ENCODE measurements at regions not wholly inside any gene's neighbourhood (a gene's known extent, or its start where the extent isn't known, plus 50 kb on each side); places are given as distances from the start of the nearest gene placed in this dataset.
"Not testable (repeated sequence)": the region's sequence is repeated elsewhere in the genome, so short reads cannot be mapped to it uniquely, and the experiment has no call there.

- no peak for ATAC-seq
- no peak for DNase-seq
- Mint-ChIP-seq H3K27ac (no peak overlapping the region), H3K4me3 (no peak overlapping the region), H3K9me3 (no peaks in the 10 kb centered on the region), H3K4me1 (no peaks in the 10 kb centered on the region), H3K36me3 (ENCODE audit: low read depth) (no peaks in the 10 kb centered on the region), H3K27me3 (no peaks in the 10 kb centered on the region)
Measured at GRCh38 chr6:112439010-112439409, 91.9 kb downstream of the RFPL4B start.

- no peaks in the 10 kb centered on the region for H3K4me1 Mint-ChIP-seq
- DNase-seq (no peak), ATAC-seq (no peak)
- no peaks in the 10 kb centered on the region for H3K36me3 Mint-ChIP-seq (ENCODE audit: low read depth)
- H3K27ac Mint-ChIP-seq = no peak overlapping the region
- H3K27me3 Mint-ChIP-seq = no peaks in the 10 kb centered on the region
- H3K4me3 Mint-ChIP-seq = no peak overlapping the region
- no peaks in the 10 kb centered on the region for H3K9me3 Mint-ChIP-seq
Measured at GRCh38 chr6:112439432-112439831, 92.3 kb downstream of the RFPL4B start.

GRCh38 chr6:112441607-112442006 is 94.5 kb downstream of the RFPL4B start:
- H3K27ac Mint-ChIP-seq = no peak overlapping the region
- H3K4me1 Mint-ChIP-seq = no peaks in the 10 kb centered on the region
- H3K36me3 Mint-ChIP-seq (ENCODE audit: low read depth) = no peaks in the 10 kb centered on the region
- DNase-seq (no peak), ATAC-seq (no peak)
- no peaks in the 10 kb centered on the region for H3K9me3 Mint-ChIP-seq
- H3K4me3 Mint-ChIP-seq = no peak overlapping the region
- H3K27me3 Mint-ChIP-seq = peaks cover under 1% of the 10 kb centered on the region

- no peak for DNase-seq
- Mint-ChIP-seq H3K36me3 (ENCODE audit: low read depth) (no peaks in the 10 kb centered on the region), H3K27me3 (peaks cover 3% of the 10 kb centered on the region), H3K9me3 (no peaks in the 10 kb centered on the region), H3K27ac (no peak overlapping the region), H3K4me3 (no peak overlapping the region), H3K4me1 (no peaks in the 10 kb centered on the region)
- ATAC-seq = no peak
Measured at GRCh38 chr6:112443179-112444065, 96.3 kb downstream of the RFPL4B start.

- H3K4me3 Mint-ChIP-seq; H3K36me3 Mint-ChIP-seq (ENCODE audit: low read depth); ATAC-seq; H3K27me3 Mint-ChIP-seq; H3K27ac Mint-ChIP-seq; H3K9me3 Mint-ChIP-seq; H3K4me1 Mint-ChIP-seq; DNase-seq: not testable (repeated sequence)
Measured at GRCh38 chr6:112448786-112449185, 101.7 kb downstream of the RFPL4B start.

GRCh38 chr6:112450663-112451062 is 103.5 kb downstream of the RFPL4B start:
- H3K36me3 Mint-ChIP-seq (ENCODE audit: low read depth) = no peaks in the 10 kb centered on the region
- no peak overlapping the region for H3K4me3 Mint-ChIP-seq
- H3K27me3 Mint-ChIP-seq = peaks cover 4% of the 10 kb centered on the region
- no peak for DNase-seq
- H3K4me1 Mint-ChIP-seq = no peaks in the 10 kb centered on the region
- H3K27ac Mint-ChIP-seq = no peak overlapping the region
- H3K9me3 Mint-ChIP-seq = no peaks in the 10 kb centered on the region
- ATAC-seq = no peak

GRCh38 chr6:112457886-112458285 is 110.8 kb downstream of the RFPL4B start:
- ATAC-seq (no peak), DNase-seq (no peak)
- Mint-ChIP-seq H3K27ac (no peak overlapping the region), H3K27me3 (no peaks in the 10 kb centered on the region), H3K4me3 (no peak overlapping the region), H3K9me3 (no peaks in the 10 kb centered on the region), H3K36me3 (ENCODE audit: low read depth) (no peaks in the 10 kb centered on the region), H3K4me1 (no peaks in the 10 kb centered on the region)

GRCh38 chr6:112459758-112460304 is 112.7 kb downstream of the RFPL4B start:
- H3K27ac Mint-ChIP-seq = no peak overlapping the region
- no peaks in the 10 kb centered on the region for H3K4me1 Mint-ChIP-seq
- no peak overlapping the region for H3K4me3 Mint-ChIP-seq
- DNase-seq (no peak), ATAC-seq (no peak)
- H3K36me3 Mint-ChIP-seq (ENCODE audit: low read depth) = no peaks in the 10 kb centered on the region
- H3K9me3 Mint-ChIP-seq = no peaks in the 10 kb centered on the region
- no peaks in the 10 kb centered on the region for H3K27me3 Mint-ChIP-seq

- DNase-seq (no peak), ATAC-seq (no peak)
- H3K27ac Mint-ChIP-seq = no peak overlapping the region
- no peaks in the 10 kb centered on the region for H3K36me3 Mint-ChIP-seq (ENCODE audit: low read depth)
- no peaks in the 10 kb centered on the region for H3K9me3 Mint-ChIP-seq
- H3K27me3 Mint-ChIP-seq = no peaks in the 10 kb centered on the region
- H3K4me1 Mint-ChIP-seq = no peaks in the 10 kb centered on the region
- no peak overlapping the region for H3K4me3 Mint-ChIP-seq
Measured at GRCh38 chr6:112464901-112465665, 118.0 kb downstream of the RFPL4B start.

GRCh38 chr6:112466373-112467151 is 119.4 kb downstream of the RFPL4B start:
- ATAC-seq (no peak), DNase-seq (no peak)
- Mint-ChIP-seq H3K9me3 (no peaks in the 10 kb centered on the region), H3K36me3 (ENCODE audit: low read depth) (no peaks in the 10 kb centered on the region), H3K4me1 (no peaks in the 10 kb centered on the region), H3K27ac (no peak overlapping the region), H3K4me3 (no peak overlapping the region), H3K27me3 (no peaks in the 10 kb centered on the region)

- Mint-ChIP-seq H3K4me3 (no peak overlapping the region), H3K27me3 (no peaks in the 10 kb centered on the region)
- DNase-seq = no peak
Measured at GRCh38 chr6:112468359-112468758, 121.2 kb downstream of the RFPL4B start.

GRCh38 chr6:112469306-112469705 is 122.2 kb downstream of the RFPL4B start:
- no peak overlapping the region for H3K27ac Mint-ChIP-seq
- no peaks in the 10 kb centered on the region for H3K4me1 Mint-ChIP-seq
- DNase-seq = no peak
- no peak overlapping the region for H3K4me3 Mint-ChIP-seq
- H3K36me3 Mint-ChIP-seq (ENCODE audit: low read depth) = no peaks in the 10 kb centered on the region
- H3K27me3 Mint-ChIP-seq = no peaks in the 10 kb centered on the region
- H3K9me3 Mint-ChIP-seq = no peaks in the 10 kb centered on the region
- no peak for ATAC-seq

More at GRCh38 chr6:112468359-112468758, 121.2 kb downstream of the RFPL4B start:
- Mint-ChIP-seq H3K4me1 (no peaks in the 10 kb centered on the region), H3K9me3 (no peaks in the 10 kb centered on the region), H3K27ac (no peak overlapping the region), H3K36me3 (ENCODE audit: low read depth) (no peaks in the 10 kb centered on the region)
- ATAC-seq = no peak

- no peak for ATAC-seq
- Mint-ChIP-seq H3K4me3 (no peak overlapping the region), H3K9me3 (no peaks in the 10 kb centered on the region)
Measured at GRCh38 chr6:112470376-112470775, 123.2 kb downstream of the RFPL4B start.

GRCh38 chr6:112470950-112471349 is 123.8 kb downstream of the RFPL4B start:
- ATAC-seq (no peak), DNase-seq (no peak)
- Mint-ChIP-seq H3K27me3 (no peaks in the 10 kb centered on the region), H3K9me3 (no peaks in the 10 kb centered on the region), H3K4me1 (no peaks in the 10 kb centered on the region), H3K4me3 (no peak overlapping the region), H3K27ac (no peak overlapping the region), H3K36me3 (ENCODE audit: low read depth) (no peaks in the 10 kb centered on the region)

More at GRCh38 chr6:112470376-112470775, 123.2 kb downstream of the RFPL4B start:
- no peaks in the 10 kb centered on the region for H3K27me3 Mint-ChIP-seq
- no peak overlapping the region for H3K27ac Mint-ChIP-seq
- DNase-seq = no peak
- no peaks in the 10 kb centered on the region for H3K4me1 Mint-ChIP-seq
- no peaks in the 10 kb centered on the region for H3K36me3 Mint-ChIP-seq (ENCODE audit: low read depth)
